NT2/D1 (cell line): ENCODE measurements at regions not wholly inside any gene's neighbourhood (a gene's known extent, or its start where the extent isn't known, plus 50 kb on each side); places are given as distances from the start of the nearest gene placed in this dataset.

Experiments used
- DNase-seq: peaks from one replicate; pipeline ENCODE4 v3.0.0-alpha.2; 2011; ENCODE audit warnings: low read depth, low spot score
- H3K27me3 ChIP-seq: 2 replicates; pipeline ENCODE4 v1.6.0; 2011; ENCODE audit warnings: mild to moderate bottlenecking; ENCODE audit not compliant: insufficient read length, insufficient read depth
- H3K36me3 ChIP-seq: 2 replicates; pipeline ENCODE4 v1.6.1; 2011; ENCODE audit warnings: mild to moderate bottlenecking, low read length, mixed read lengths; ENCODE audit not compliant: insufficient read depth, insufficient read length
- H3K4me1 ChIP-seq: 2 replicates; pipeline ENCODE4 v1.5.1; 2011; ENCODE audit not compliant: insufficient read depth, insufficient read length
- H3K4me3 ChIP-seq: 2 replicates; pipeline ENCODE4 v1.5.1; 2011; ENCODE audit warnings: low read depth; ENCODE audit not compliant: insufficient read length
- H3K9ac ChIP-seq: 2 replicates; pipeline ENCODE4 v1.6.0; 2011; ENCODE audit warnings: low read depth; ENCODE audit not compliant: insufficient read length
- H3K9me3 ChIP-seq: 2 replicates; pipeline ENCODE4 v1.5.1; 2011; ENCODE audit warnings: mild to moderate bottlenecking, low read length; ENCODE audit not compliant: insufficient read depth
- SUZ12 ChIP-seq: IDR thresholded peaks from 2 replicates; pipeline ENCODE4 v1.6.1; 2011; ENCODE audit not compliant: insufficient read length, insufficient read depth; ENCODE audit errors: extremely low read depth
- YY1 ChIP-seq: IDR thresholded peaks from 2 replicates; pipeline ENCODE4 v1.6.1; 2011; ENCODE audit not compliant: insufficient read length, insufficient read depth
- ZNF274 ChIP-seq: IDR thresholded peaks from 2 replicates; pipeline ENCODE4 v1.6.1; 2011; ENCODE audit warnings: mild to moderate bottlenecking, low read depth, low read length

GRCh38 chrX:45756557-45756956 is 555.9 kb upstream of the DIPK2B start:
- DNase-seq, result no peak
- Histone ChIP-seq H3K36me3 (peaks cover 47% of the 10 kb centered on the region), H3K4me3 (no peak overlapping the region), H3K4me1 (no peaks in the 10 kb centered on the region), H3K9ac (no peak overlapping the region), H3K27me3 (no peaks in the 10 kb centered on the region), H3K9me3 (no peaks in the 10 kb centered on the region)
- no peak for TF ChIP-seq YY1

GRCh38 chrX:45755703-45756102 is 555.0 kb upstream of the DIPK2B start:
- TF ChIP-seq YY1 (no peak), SUZ12 (no peak), ZNF274 (no peak)
- H3K4me3 ChIP-seq, result no peak overlapping the region
- H3K27me3 ChIP-seq, result no peaks in the 10 kb centered on the region
- DNase-seq, result no peak
- no peak overlapping the region for H3K9ac ChIP-seq
- H3K36me3 ChIP-seq, result peaks cover 49% of the 10 kb centered on the region
- no peaks in the 10 kb centered on the region for H3K9me3 ChIP-seq
- no peaks in the 10 kb centered on the region for H3K4me1 ChIP-seq

DNA sequence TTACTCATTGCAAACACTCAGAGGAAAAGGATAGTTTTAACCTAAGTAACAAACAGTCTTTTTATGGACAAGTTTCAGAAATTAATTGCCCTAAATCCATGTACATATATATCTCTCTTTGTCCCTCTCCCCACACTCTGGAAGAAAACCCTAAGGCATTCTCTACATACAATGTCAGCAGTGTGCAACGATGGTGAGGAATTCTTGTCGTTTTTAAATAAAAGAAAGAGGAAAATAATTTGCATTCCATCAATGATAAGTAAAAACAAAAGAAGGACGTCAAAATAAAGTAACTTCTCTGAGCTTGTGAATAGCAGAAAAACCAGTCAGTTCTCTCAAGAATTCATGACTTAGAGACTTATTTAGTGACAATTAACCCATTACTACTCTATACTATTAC is 550.5 kb upstream of the DIPK2B start:
- Histone ChIP-seq H3K4me3 (no peak overlapping the region), H3K36me3 (peaks cover 47% of the 10 kb centered on the region)

DNA sequence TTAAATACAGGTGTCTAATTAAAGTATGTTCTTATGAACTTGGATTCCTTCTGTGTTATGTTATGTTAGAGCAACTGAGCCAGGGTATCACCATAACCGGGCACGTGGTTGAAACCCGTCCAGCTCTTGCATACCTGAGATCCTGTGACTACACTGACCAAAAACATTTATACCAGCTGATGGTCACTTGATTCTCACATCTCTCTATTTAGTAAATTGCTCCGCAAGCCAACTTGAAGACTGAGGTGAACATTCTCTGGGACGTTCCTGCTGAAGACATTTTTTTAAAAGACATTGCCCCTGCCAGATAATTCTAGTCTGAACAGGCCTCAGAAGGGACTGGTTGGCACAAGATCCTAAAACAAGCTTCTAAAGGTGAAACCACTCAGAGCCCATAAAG is 550.0 kb upstream of the DIPK2B start:
- no peaks in the 10 kb centered on the region for H3K27me3 ChIP-seq
- TF ChIP-seq ZNF274 (no peak), SUZ12 (no peak), YY1 (no peak)
- peaks cover 47% of the 10 kb centered on the region for H3K36me3 ChIP-seq
- DNase-seq, result no peak
- H3K4me3 ChIP-seq, result no peak overlapping the region
- no peaks in the 10 kb centered on the region for H3K9me3 ChIP-seq
- H3K9ac ChIP-seq, result no peak overlapping the region
- H3K4me1 ChIP-seq, result peaks cover 2% of the 10 kb centered on the region

More for the DNA sequence above, 550.5 kb upstream of the DIPK2B start:
- Histone ChIP-seq H3K4me1 (peaks cover 1% of the 10 kb centered on the region), H3K9me3 (no peaks in the 10 kb centered on the region), H3K9ac (no peak overlapping the region), H3K27me3 (no peaks in the 10 kb centered on the region)
- TF ChIP-seq YY1, result no peak
- TF ChIP-seq SUZ12, result no peak
- TF ChIP-seq ZNF274, result no peak
- no peak for DNase-seq

DNA sequence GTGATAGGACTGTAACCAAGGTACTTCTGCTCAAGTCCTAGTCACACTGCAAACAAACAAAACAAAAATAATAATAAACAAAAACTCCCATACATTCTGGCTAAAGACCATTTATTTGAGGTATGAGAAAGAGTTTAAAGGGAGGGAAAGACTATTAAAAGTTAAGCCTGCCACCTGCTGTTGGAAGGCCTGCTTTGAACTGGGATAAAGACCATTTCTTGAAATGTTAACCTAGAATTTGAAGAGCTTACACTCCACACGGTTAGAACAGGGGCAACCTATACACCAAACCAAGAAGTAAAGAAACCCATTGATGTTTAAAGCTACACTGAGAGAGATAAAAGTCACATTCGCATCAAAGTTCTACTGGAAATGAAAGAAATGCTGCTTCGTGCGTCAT is 548.7 kb upstream of the DIPK2B start:
- Histone ChIP-seq H3K36me3 (peaks cover 56% of the 10 kb centered on the region), H3K9ac (no peak overlapping the region), H3K9me3 (no peaks in the 10 kb centered on the region), H3K4me1 (peaks cover 2% of the 10 kb centered on the region), H3K27me3 (no peaks in the 10 kb centered on the region), H3K4me3 (no peak overlapping the region)
- DNase-seq, result no peak
- no peak for TF ChIP-seq YY1

GRCh38 chrX:45748369-45748774 is 547.7 kb upstream of the DIPK2B start:
- Histone ChIP-seq H3K4me1 (peaks cover 2% of the 10 kb centered on the region), H3K9ac (no peak overlapping the region), H3K9me3 (no peaks in the 10 kb centered on the region), H3K27me3 (no peaks in the 10 kb centered on the region), H3K4me3 (no peak overlapping the region), H3K36me3 (peaks cover 53% of the 10 kb centered on the region)
- no peak for DNase-seq
- TF ChIP-seq SUZ12 (no peak), ZNF274 (no peak), YY1 (no peak)

- H3K4me1 ChIP-seq, result peaks cover 2% of the 10 kb centered on the region
- H3K9me3 ChIP-seq, result no peaks in the 10 kb centered on the region
- DNase-seq, result no peak
- H3K4me3 ChIP-seq, result no peak overlapping the region
- peaks cover 52% of the 10 kb centered on the region for H3K36me3 ChIP-seq
- no peak for TF ChIP-seq SUZ12
- no peak for TF ChIP-seq ZNF274
- no peak for TF ChIP-seq YY1
- no peaks in the 10 kb centered on the region for H3K27me3 ChIP-seq
- H3K9ac ChIP-seq, result no peak overlapping the region
Observed at GRCh38 chrX:45747905-45748304, 547.2 kb upstream of the DIPK2B start.

DNA sequence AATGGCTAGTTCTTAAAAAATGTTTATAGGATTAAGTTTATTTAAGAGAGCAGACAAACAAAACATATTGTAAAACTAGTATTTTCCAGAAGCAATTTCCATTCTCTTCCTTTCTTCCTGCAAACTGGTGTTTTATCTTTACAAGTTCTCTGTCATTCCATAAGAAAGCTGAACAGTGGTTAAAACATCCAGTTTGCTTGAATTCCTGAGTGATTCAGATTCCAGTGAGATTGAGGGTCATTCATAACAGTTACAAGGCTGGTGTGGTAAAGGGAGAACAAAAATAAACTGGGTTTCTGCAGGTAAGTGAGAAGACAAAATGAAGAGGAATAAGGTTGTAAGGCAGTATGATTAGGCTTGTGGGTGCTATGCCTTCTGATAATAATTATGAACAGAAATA is 544.8 kb upstream of the DIPK2B start:
- no peak for TF ChIP-seq SUZ12
- TF ChIP-seq ZNF274, result no peak
- no peak for TF ChIP-seq YY1
- Histone ChIP-seq H3K36me3 (peaks cover 39% of the 10 kb centered on the region), H3K4me1 (peaks cover 2% of the 10 kb centered on the region), H3K4me3 (no peak overlapping the region), H3K9ac (no peak overlapping the region), H3K27me3 (no peaks in the 10 kb centered on the region), H3K9me3 (no peaks in the 10 kb centered on the region)
- DNase-seq, result no peak
